RPMI7951 (cell line): ENCODE measurements at regions not wholly inside any gene's neighbourhood (a gene's known extent, or its start where the extent isn't known, plus 50 kb on each side); places are given as distances from the start of the nearest gene placed in this dataset.
"Not testable (repeated sequence)": the region's sequence is repeated elsewhere in the genome, so short reads cannot be mapped to it uniquely, and the experiment has no call there.

ENCODE experiments used
- DNase-seq: peaks from one replicate; pipeline ENCODE4 v3.0.0-alpha.2; 2012; ENCODE audit warnings: low read depth

GRCh38 chr20:40849456-40849855 is 160.4 kb upstream of the MAFB start:
- no peak for DNase-seq

- no peak for DNase-seq
These were observed 162.0 kb upstream of the MAFB start for GRCh38 chr20:40851051-40851450.

GRCh38 chr20:40855269-40855668 is 166.2 kb upstream of the MAFB start:
- DNase-seq: no peak

GRCh38 chr20:40856653-40857052 is 167.6 kb upstream of the MAFB start:
- DNase-seq: no peak

GRCh38 chr20:40860487-40860902 is 168.1 kb upstream of the TOP1 start:
- peak; percentile 100 for DNase-seq

GRCh38 chr20:40861427-40862008 is 167.1 kb upstream of the TOP1 start:
- DNase-seq: no peak

GRCh38 chr20:40863355-40863919 is 165.2 kb upstream of the TOP1 start:
- DNase-seq: no peak

GRCh38 chr20:40864470-40864869 is 164.2 kb upstream of the TOP1 start:
- no peak for DNase-seq

- peak; percentile 66 for DNase-seq
These were observed 163.5 kb upstream of the TOP1 start for GRCh38 chr20:40865095-40865494.

GRCh38 chr20:40866056-40866455 is 162.6 kb upstream of the TOP1 start:
- DNase-seq: no peak

GRCh38 chr20:40868551-40869217 is 159.9 kb upstream of the TOP1 start:
- DNase-seq: peak; percentile 95

- no peak for DNase-seq
These were observed 159.1 kb upstream of the TOP1 start for GRCh38 chr20:40869218-40870147.

- DNase-seq: no peak
These were observed 153.2 kb upstream of the TOP1 start for GRCh38 chr20:40875116-40876085.

- not testable (repeated sequence) for DNase-seq
These were observed 150.5 kb upstream of the TOP1 start for GRCh38 chr20:40878099-40878498.

- no peak for DNase-seq
These were observed 148.4 kb upstream of the TOP1 start for GRCh38 chr20:40880063-40880728.

- no peak for DNase-seq
These were observed 147.9 kb upstream of the TOP1 start for GRCh38 chr20:40880729-40881109.

GRCh38 chr20:40882152-40882551 is 146.5 kb upstream of the TOP1 start:
- DNase-seq: no peak

GRCh38 chr20:40883097-40883496 is 145.5 kb upstream of the TOP1 start:
- DNase-seq: peak; percentile 36

GRCh38 chr20:40887105-40887504 is 141.5 kb upstream of the TOP1 start:
- no peak for DNase-seq

GRCh38 chr20:40889266-40889665 is 139.4 kb upstream of the TOP1 start:
- DNase-seq: not testable (repeated sequence)

GRCh38 chr20:40890181-40890580 is 138.4 kb upstream of the TOP1 start:
- no peak for DNase-seq
